ENCODE measurements at regions not wholly inside any gene's neighbourhood (a gene's known extent, or its start where the extent isn't known, plus 50 kb on each side); places are given as distances from the start of the nearest gene placed in this dataset.

GRCh38 chr12:59887178-59887577 lies 291.3 kb downstream of the SLC16A7 start:
- 64 to 68% methylated on average over 3 of the region's 3 CpGs for WGBS, 2 donors
- DNase-seq (ENCODE audit: low spot score in 2 of 2) = no peak

GRCh38 chr12:59890896-59891579 lies 295.2 kb downstream of the SLC16A7 start:
- DNase-seq (ENCODE audit: low spot score in 2 of 2) = no peak
- Histone ChIP-seq H3K27me3 (no peaks in the 10 kb centered on the region), H3K4me1 (no peaks in the 10 kb centered on the region), H3K27ac (no peak overlapping the region), H3K9me3 (no peaks in the 10 kb centered on the region), H3K4me3 (no peak overlapping the region), H3K36me3 (no peaks in the 10 kb centered on the region)
- 87 to 89% methylated on average over 3 of the region's 3 CpGs for WGBS, 2 donors
- TF ChIP-seq CTCF (IDR thresholded peaks at IDR 0.05) (no peak), POLR2A (IDR thresholded peaks at IDR 0.05) (no peak), EP300 (IDR thresholded peaks at IDR 0.05) (no peak)

More at GRCh38 chr12:59887178-59887577, 291.3 kb downstream of the SLC16A7 start:
- H3K27ac ChIP-seq = no peak overlapping the region
- no peaks in the 10 kb centered on the region for H3K36me3 ChIP-seq
- no peaks in the 10 kb centered on the region for H3K9me3 ChIP-seq
- no peak overlapping the region for H3K4me3 ChIP-seq
- H3K4me1 ChIP-seq = no peaks in the 10 kb centered on the region
- H3K27me3 ChIP-seq = no peaks in the 10 kb centered on the region
- TF ChIP-seq POLR2A (IDR thresholded peaks at IDR 0.05) = no peak
- TF ChIP-seq CTCF (IDR thresholded peaks at IDR 0.05) = no peak
- no peak for TF ChIP-seq EP300 (IDR thresholded peaks at IDR 0.05)

- Histone ChIP-seq H3K4me3 (no peak overlapping the region), H3K36me3 (no peaks in the 10 kb centered on the region), H3K27ac (no peak overlapping the region), H3K27me3 (no peaks in the 10 kb centered on the region), H3K9me3 (no peaks in the 10 kb centered on the region), H3K4me1 (no peaks in the 10 kb centered on the region)
- 58 to 73% methylated on average over 1 of the region's 1 CpG for WGBS, 2 donors
- TF ChIP-seq POLR2A (IDR thresholded peaks at IDR 0.05) (no peak), EP300 (IDR thresholded peaks at IDR 0.05) (no peak), CTCF (IDR thresholded peaks at IDR 0.05) (no peak)
- no peak for DNase-seq (ENCODE audit: low spot score in 2 of 2)
Observed at GRCh38 chr12:59895166-59895775, 299.4 kb downstream of the SLC16A7 start.

GRCh38 chr12:59904874-59905521 lies 309.2 kb downstream of the SLC16A7 start:
- WGBS, 2 donors = 67 to 74% methylated on average over 3 of the region's 3 CpGs
- TF ChIP-seq POLR2A (IDR thresholded peaks at IDR 0.05) (no peak), EP300 (IDR thresholded peaks at IDR 0.05) (no peak), CTCF (IDR thresholded peaks at IDR 0.05) (no peak)

GRCh38 chr12:59911516-59911915 lies 315.7 kb downstream of the SLC16A7 start:
- WGBS, 2 donors = 84 to 94% methylated on average over 3 of the region's 3 CpGs
- no peak for TF ChIP-seq CTCF (IDR thresholded peaks at IDR 0.05)
- no peak for TF ChIP-seq POLR2A (IDR thresholded peaks at IDR 0.05)
- TF ChIP-seq EP300 (IDR thresholded peaks at IDR 0.05) = no peak
- Histone ChIP-seq H3K9me3 (no peaks in the 10 kb centered on the region), H3K4me1 (no peaks in the 10 kb centered on the region), H3K4me3 (no peak overlapping the region), H3K36me3 (no peaks in the 10 kb centered on the region), H3K27me3 (no peaks in the 10 kb centered on the region), H3K27ac (no peak overlapping the region)
- no peak for DNase-seq (ENCODE audit: low spot score in 2 of 2)

More at GRCh38 chr12:59904874-59905521, 309.2 kb downstream of the SLC16A7 start:
- Histone ChIP-seq H3K36me3 (no peaks in the 10 kb centered on the region), H3K4me3 (no peak overlapping the region), H3K27me3 (no peaks in the 10 kb centered on the region), H3K27ac (no peak overlapping the region), H3K4me1 (no peaks in the 10 kb centered on the region), H3K9me3 (no peaks in the 10 kb centered on the region)
- DNase-seq (ENCODE audit: low spot score in 2 of 2) = no peak
